IMR-90 (cell line): ENCODE measurements at regions not wholly inside any gene's neighbourhood (a gene's known extent, or its start where the extent isn't known, plus 50 kb on each side); places are given as distances from the start of the nearest gene placed in this dataset.

Experiments
- CEBPB ChIP-seq: IDR thresholded peaks from 2 replicates; pipeline ENCODE4 v1.6.1; 2012; ENCODE audit warnings: low read depth, low read length, improper control_type of control experiment
- CTCF ChIP-seq: conservative IDR thresholded peaks from 2 replicates; pipeline ENCODE4 v1.5.1; 2012; ENCODE audit warnings: mild to moderate bottlenecking, low read depth, low read length, improper control_type of control experiment
- ELK1 ChIP-seq: fragments of 150-350 bp; IDR thresholded peaks from 2 replicates; pipeline ENCODE4 v1.6.1; 2016; ENCODE audit warnings: low read depth, mild to moderate bottlenecking, low read length, moderate library complexity, borderline replicate concordance
- MAFK ChIP-seq: IDR thresholded peaks from 2 replicates; pipeline ENCODE4 v1.6.1; 2012; ENCODE audit warnings: low read depth, low read length, improper control_type of control experiment
- MXI1 ChIP-seq: IDR thresholded peaks from 2 replicates; pipeline ENCODE4 v1.6.1; 2012; ENCODE audit warnings: low read depth, mild to moderate bottlenecking, low read length, moderate library complexity, borderline replicate concordance
- POLR2A ChIP-seq: IDR thresholded peaks from 2 replicates; pipeline ENCODE4 v1.6.1; 2012; ENCODE audit warnings: mild to moderate bottlenecking, low read depth, low read length
- RAD21 ChIP-seq: IDR thresholded peaks from 2 replicates; pipeline ENCODE4 v1.6.1; 2012; ENCODE audit warnings: low read length, improper control_type of control experiment
- RFX5 ChIP-seq: IDR thresholded peaks from 2 replicates; pipeline ENCODE4 v1.8.0; 2012; ENCODE audit warnings: low read depth, mild to moderate bottlenecking, low read length, moderate library complexity
- SMC3 ChIP-seq: fragments of 150-350 bp; IDR thresholded peaks from 2 replicates; pipeline ENCODE4 v1.6.1; 2016; ENCODE audit warnings: low read depth, mild to moderate bottlenecking, antibody characterized with exemption, low read length, moderate library complexity

GRCh38 chr17:69702078-69702477 is 287.6 kb downstream of the MAP2K6 start:
- TF ChIP-seq CTCF (no peak), MXI1 (no peak), ELK1 (no peak), POLR2A (no peak), RAD21 (no peak), RFX5 (no peak), SMC3 (no peak), CEBPB (no peak), MAFK (no peak)
